Fibroblast of villous mesenchyme (primary cell): ENCODE measurements at regions not wholly inside any gene's neighbourhood (a gene's known extent, or its start where the extent isn't known, plus 50 kb on each side); places are given as distances from the start of the nearest gene placed in this dataset.

Experiments used
- DNase-seq: peaks from one replicate; pipeline ENCODE4 v3.0.0-alpha.2; 2010; ENCODE audit warnings: low read depth
- H3K4me3 ChIP-seq: 2 replicates; pipeline ENCODE4 v1.5.1; 2011; ENCODE audit warnings: low read depth, mild to moderate bottlenecking, low read length
- CTCF ChIP-seq: IDR thresholded peaks from 2 replicates; pipeline ENCODE4 v1.5.1; 2012; ENCODE audit warnings: low read depth, mild to moderate bottlenecking, low read length; ENCODE audit not compliant: insufficient read depth

DNA sequence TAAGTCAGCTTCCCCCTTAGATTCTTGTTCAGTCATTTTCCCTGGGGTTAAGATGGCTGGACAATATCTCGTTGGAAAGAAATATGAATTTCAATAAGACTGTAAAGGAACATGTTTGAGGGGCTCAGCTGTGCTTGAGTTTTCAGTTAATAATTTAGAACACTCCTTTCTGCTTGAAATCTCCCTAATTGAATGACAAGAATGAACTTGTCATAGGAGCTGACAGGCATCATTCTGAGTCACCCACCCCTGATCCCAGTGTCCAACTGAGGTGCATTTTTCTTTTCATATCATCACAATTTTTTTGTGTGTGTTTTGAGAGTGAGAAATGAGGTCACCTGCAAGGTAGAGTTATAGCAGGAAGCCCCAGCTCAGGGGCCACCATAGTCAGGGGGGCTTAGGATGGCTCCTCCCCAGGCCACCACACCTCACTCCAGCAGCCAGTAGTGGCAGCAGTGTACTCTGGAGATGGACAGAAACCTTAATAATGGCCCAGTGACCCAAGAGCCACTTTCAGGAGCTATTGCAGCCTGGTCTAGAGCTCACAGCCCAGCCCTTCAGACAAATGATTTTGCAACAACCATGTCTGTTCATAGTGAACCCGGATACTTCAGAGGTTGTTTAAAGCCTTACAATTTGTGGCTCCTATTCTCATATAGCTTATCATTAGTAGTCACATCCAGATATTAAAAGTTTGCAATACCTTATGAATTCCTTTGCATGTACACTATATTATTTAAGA is 174.5 kb downstream of the MAIP1 start:
- H3K4me3 ChIP-seq, result no peak overlapping the region
- TF ChIP-seq CTCF, result no peak
- DNase-seq, result no peak

DNA sequence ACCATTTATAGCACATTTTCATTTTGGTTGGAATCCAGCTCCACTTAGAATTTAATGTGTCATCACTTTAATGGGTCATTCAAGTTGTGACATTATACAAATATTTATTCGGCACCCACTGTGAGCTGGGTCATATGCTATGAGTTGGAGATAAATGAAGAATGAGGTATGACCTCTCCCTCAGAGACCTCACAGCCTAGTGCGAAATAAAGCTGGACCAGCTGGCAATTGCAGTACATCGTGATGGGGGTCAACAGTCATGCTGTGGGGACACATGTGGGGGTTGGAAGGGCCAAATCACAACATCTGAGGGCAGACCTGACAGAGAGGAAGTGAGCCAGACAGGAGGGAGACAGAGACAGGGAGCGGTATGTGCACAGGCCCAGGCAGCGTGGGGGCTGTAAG is 175.4 kb downstream of the MAIP1 start:
- TF ChIP-seq CTCF, result no peak
- DNase-seq, result peak; percentile 23
- no peak overlapping the region for H3K4me3 ChIP-seq

GRCh38 chr2:200131307-200131706 is 175.2 kb upstream of the SPATS2L start:
- DNase-seq, result no peak
- H3K4me3 ChIP-seq, result no peak overlapping the region
- no peak for TF ChIP-seq CTCF

- no peak for TF ChIP-seq CTCF
- DNase-seq, result no peak
- no peak overlapping the region for H3K4me3 ChIP-seq
These were observed 171.4 kb upstream of the SPATS2L start for GRCh38 chr2:200135082-200135481.

GRCh38 chr2:200136655-200137054 is 169.8 kb upstream of the SPATS2L start:
- DNase-seq, result no peak
- TF ChIP-seq CTCF, result no peak
- no peak overlapping the region for H3K4me3 ChIP-seq

DNA sequence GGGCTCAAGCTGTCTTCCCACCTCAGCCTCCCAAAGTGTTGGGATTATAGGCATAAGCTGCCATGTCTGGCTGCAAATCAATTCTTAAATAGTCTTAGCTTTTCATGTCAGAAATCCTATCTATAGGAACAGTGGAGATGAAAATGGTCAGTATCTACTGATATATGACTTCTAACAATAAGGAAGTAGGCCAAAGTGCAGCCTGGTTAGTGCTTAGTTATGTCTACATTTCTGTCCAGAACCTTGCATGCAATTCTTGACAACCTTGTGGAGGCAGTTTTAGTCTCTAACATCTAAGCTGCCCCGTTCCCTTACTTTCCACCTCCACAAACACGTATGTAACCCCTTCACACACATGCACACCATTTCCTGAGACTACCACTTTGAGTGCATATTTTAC is 169.2 kb upstream of the SPATS2L start:
- no peak overlapping the region for H3K4me3 ChIP-seq
- no peak for TF ChIP-seq CTCF

DNA sequence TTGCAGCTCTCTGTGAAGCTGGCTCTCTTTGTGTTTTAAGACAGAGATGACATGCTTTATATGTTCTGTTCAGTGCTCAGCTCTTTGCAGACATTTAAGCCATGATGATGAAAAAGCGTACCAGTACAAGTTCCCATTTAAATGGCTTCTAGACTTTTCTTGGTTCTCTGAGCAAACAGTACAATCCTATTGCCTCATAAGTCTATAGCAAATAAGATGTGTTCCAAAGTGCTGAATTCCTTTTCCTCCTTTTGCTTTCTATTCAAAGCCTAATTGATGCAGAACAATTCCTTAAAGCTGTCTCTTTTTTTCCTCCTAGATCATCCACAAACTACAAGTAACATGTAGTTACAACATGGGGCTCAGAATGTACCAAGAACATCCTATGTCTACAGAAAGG is 168.8 kb upstream of the SPATS2L start:
- no peak for DNase-seq
- no peak for TF ChIP-seq CTCF
- no peak overlapping the region for H3K4me3 ChIP-seq

More for the DNA sequence above, 169.2 kb upstream of the SPATS2L start:
- no peak for DNase-seq
